GM10266 (cell line): ENCODE measurements at regions not wholly inside any gene's neighbourhood (a gene's known extent, or its start where the extent isn't known, plus 50 kb on each side); places are given as distances from the start of the nearest gene placed in this dataset.

Experiments
- DNase-seq: peaks from one replicate; pipeline ENCODE4 v3.0.0; 2012; ENCODE audit errors: extremely low spot score
- CTCF ChIP-seq: IDR thresholded peaks from 2 replicates; pipeline ENCODE4 v1.5.1; 2012; ENCODE audit warnings: mild to moderate bottlenecking, low read depth; ENCODE audit not compliant: control insufficient read depth, insufficient read depth; ENCODE audit errors: missing control alignments

GRCh38 chr2:200212862-200213425 lies 93.5 kb upstream of the SPATS2L start:
- TF ChIP-seq CTCF: no peak
- no peak for DNase-seq

- no peak for TF ChIP-seq CTCF
- DNase-seq: no peak
These were observed 90.2 kb upstream of the SPATS2L start for GRCh38 chr2:200216310-200216709.

GRCh38 chr2:200217320-200217719 lies 89.2 kb upstream of the SPATS2L start:
- DNase-seq: no peak
- no peak for TF ChIP-seq CTCF

GRCh38 chr2:200218645-200219044 lies 87.8 kb upstream of the SPATS2L start:
- DNase-seq: no peak

GRCh38 chr2:200219309-200220113 lies 87.0 kb upstream of the SPATS2L start:
- DNase-seq: no peak
- TF ChIP-seq CTCF: no peak

More at GRCh38 chr2:200218645-200219044, 87.8 kb upstream of the SPATS2L start:
- TF ChIP-seq CTCF: no peak

- no peak for DNase-seq
- TF ChIP-seq CTCF: no peak
These were observed 86.2 kb upstream of the SPATS2L start for GRCh38 chr2:200220251-200220650.
